Adrenal gland (tissue), 5 donors: ENCODE measurements at regions not wholly inside any gene's neighbourhood (a gene's known extent, or its start where the extent isn't known, plus 50 kb on each side); places are given as distances from the start of the nearest gene placed in this dataset.

ENCODE experiments used
- CTCF ChIP-seq, 6 experiments: fragments of 450-650 bp in 4 of 6; fragments of 200-600 bp in 2 of 6; sonication (generic) in 1 of 6; IDR thresholded peaks; 1 replicate in 5 of 6; 2 replicates in 1 of 6; pipeline versions ENCODE4 v1.5.1 to v1.8.0; 2016 to 2021; ENCODE audit warnings: antibody characterized with exemption in 6 of 6, mild to moderate bottlenecking in 2 of 6, moderate library complexity in 1 of 6
- POLR2A ChIP-seq, 2 donors: fragments of 450-650 bp; IDR thresholded peaks; one replicate each; pipeline ENCODE4 v1.6.1; 2017; ENCODE audit warnings: antibody characterized with exemption in 2 of 2, mild to moderate bottlenecking in 2 of 2, moderate library complexity in 1 of 2
- donor health status: DM: no; HTN: no; CAD: no.

- TF ChIP-seq CTCF (IDR thresholded peaks at IDR 0.05): no peak
- TF ChIP-seq POLR2A (IDR thresholded peaks at IDR 0.05): no peak
Measured at GRCh38 chr2:18745431-18746272, 156.3 kb upstream of the NT5C1B start.
